ENCODE measurements at regions not wholly inside any gene's neighbourhood (a gene's known extent, or its start where the extent isn't known, plus 50 kb on each side); places are given as distances from the start of the nearest gene placed in this dataset.
A peak's percentile ranks its signal among the peaks of the same experiment; 100 is the strongest.
"Not testable (repeated sequence)": the region's sequence is repeated elsewhere in the genome, so short reads cannot be mapped to it uniquely, and the experiment has no call there.

GRCh38 chr1:221965252-221965651, 223.4 kb upstream of the DUSP10 start:
- no peak overlapping the region for H3K4me3 ChIP-seq
- intact Hi-C loops (cut with DNase I; ENCODE audit: low total_unique reads) (no loop called here), in situ Hi-C loops (cut with MboI; ENCODE audit: low pct_ligation_motif_present in 1 of 4, low pct_unique_long_range_greater_than_20kb in 1 of 4, low sequenced_read_pairs in 3 of 4) (no loop called here)
- DNase-seq = no peak
- H3K27me3 ChIP-seq = no peaks in the 10 kb centered on the region
- H3K27ac ChIP-seq = peak overlapping the region in 1 of 4 donors; percentile 6
- H3K36me3 ChIP-seq = no peaks in the 10 kb centered on the region
- H3K4me1 ChIP-seq = peaks cover 0 to 7% (median 2%) of the 10 kb centered on the region in 4 donors
- H3K9me3 ChIP-seq = no peaks in the 10 kb centered on the region
- 70 to 76% methylated on average over 3 of the region's 3 CpGs for WGBS, 2 donors (ENCODE audit: low coverage in 1 of 2)
- no peak for TF ChIP-seq POLR2AphosphoS5 (IDR thresholded peaks at IDR 0.05)
- TF ChIP-seq EP300 (IDR thresholded peaks at IDR 0.05; ENCODE audit: low read depth) = no peak
- TF ChIP-seq POLR2A (IDR thresholded peaks at IDR 0.05) = no peak
- TF ChIP-seq, protein P1, sequence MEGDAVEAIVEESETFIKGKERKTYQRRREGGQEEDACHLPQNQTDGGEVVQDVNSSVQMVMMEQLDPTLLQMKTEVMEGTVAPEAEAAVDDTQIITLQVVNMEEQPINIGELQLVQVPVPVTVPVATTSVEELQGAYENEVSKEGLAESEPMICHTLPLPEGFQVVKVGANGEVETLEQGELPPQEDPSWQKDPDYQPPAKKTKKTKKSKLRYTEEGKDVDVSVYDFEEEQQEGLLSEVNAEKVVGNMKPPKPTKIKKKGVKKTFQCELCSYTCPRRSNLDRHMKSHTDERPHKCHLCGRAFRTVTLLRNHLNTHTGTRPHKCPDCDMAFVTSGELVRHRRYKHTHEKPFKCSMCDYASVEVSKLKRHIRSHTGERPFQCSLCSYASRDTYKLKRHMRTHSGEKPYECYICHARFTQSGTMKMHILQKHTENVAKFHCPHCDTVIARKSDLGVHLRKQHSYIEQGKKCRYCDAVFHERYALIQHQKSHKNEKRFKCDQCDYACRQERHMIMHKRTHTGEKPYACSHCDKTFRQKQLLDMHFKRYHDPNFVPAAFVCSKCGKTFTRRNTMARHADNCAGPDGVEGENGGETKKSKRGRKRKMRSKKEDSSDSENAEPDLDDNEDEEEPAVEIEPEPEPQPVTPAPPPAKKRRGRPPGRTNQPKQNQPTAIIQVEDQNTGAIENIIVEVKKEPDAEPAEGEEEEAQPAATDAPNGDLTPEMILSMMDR (IDR thresholded peaks at IDR 0.05) = no peak

DNA sequence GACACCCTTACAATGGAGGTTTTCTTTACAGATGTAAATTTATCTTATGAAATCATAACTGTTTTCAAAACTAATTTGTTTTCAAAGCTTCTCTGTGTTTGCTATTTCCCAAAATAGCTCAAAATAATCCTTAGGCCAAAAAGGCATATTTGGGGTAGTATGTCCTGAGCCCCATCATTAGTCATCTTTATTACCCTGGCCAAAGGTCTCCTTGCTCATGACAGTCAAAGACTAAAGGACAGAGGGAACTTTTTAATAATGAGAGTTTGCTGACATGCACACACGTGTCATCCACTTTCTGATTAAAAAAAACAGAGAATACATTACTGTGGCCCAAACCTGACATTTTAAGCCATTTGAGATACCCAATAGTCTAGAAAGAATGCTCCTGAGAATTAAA, 221.9 kb upstream of the DUSP10 start:
- intact Hi-C loops (cut with DNase I; ENCODE audit: low total_unique reads) (no loop called here), in situ Hi-C loops (cut with MboI; ENCODE audit: low pct_ligation_motif_present in 1 of 4, low pct_unique_long_range_greater_than_20kb in 1 of 4, low sequenced_read_pairs in 3 of 4) (no loop called here)
- TF ChIP-seq EP300 (IDR thresholded peaks at IDR 0.05; ENCODE audit: low read depth) (no peak), POLR2A (IDR thresholded peaks at IDR 0.05) (no peak), POLR2AphosphoS5 (IDR thresholded peaks at IDR 0.05) (no peak)
- TF ChIP-seq, protein P1 (IDR thresholded peaks at IDR 0.05) = no peak
- Histone ChIP-seq H3K4me3 (no peak overlapping the region), H3K4me1 (peaks cover 0 to 7% (median 2%) of the 10 kb centered on the region in 4 donors), H3K27me3 (no peaks in the 10 kb centered on the region), H3K9me3 (no peaks in the 10 kb centered on the region), H3K36me3 (no peaks in the 10 kb centered on the region), H3K27ac (no peak overlapping the region)
- DNase-seq = no peak
- WGBS, 2 donors (ENCODE audit: low coverage in 1 of 2) = 71 to 79% methylated on average over 1 of the region's 1 CpG

DNA sequence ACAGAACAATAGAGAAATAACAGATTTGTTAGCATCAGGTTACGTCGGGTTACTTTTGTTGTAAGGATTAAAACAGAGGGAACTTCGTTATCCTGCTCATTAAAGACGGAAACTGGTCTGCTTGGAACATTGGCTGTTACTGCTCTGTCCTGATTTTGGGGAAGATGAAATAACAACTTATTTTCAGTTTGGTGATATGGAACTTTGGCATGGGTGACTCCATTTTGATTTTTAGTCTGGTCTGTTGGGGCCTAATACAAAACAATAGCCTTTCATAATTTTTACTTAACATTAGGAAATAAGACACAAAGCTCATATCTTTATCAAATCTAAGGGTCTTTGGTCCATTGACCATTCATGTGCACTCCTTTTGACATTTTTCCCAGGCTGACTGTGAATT, 220.5 kb upstream of the DUSP10 start:
- no peak for DNase-seq
- Histone ChIP-seq H3K9me3 (no peaks in the 10 kb centered on the region), H3K27me3 (no peaks in the 10 kb centered on the region), H3K4me1 (peaks cover 0 to 7% (median 2%) of the 10 kb centered on the region in 4 donors), H3K27ac (no peak overlapping the region), H3K4me3 (no peak overlapping the region), H3K36me3 (no peaks in the 10 kb centered on the region)
- WGBS, 2 donors (ENCODE audit: low coverage in 1 of 2) = 96 to 100% methylated on average over 2 to 4 of the region's 4 CpGs
- in situ Hi-C loops (cut with MboI; ENCODE audit: low pct_ligation_motif_present in 1 of 4, low pct_unique_long_range_greater_than_20kb in 1 of 4, low sequenced_read_pairs in 3 of 4) = no loop called here
- intact Hi-C loops (cut with DNase I; ENCODE audit: low total_unique reads) = no loop called here
- no peak for TF ChIP-seq POLR2A (IDR thresholded peaks at IDR 0.05)
- TF ChIP-seq EP300 (IDR thresholded peaks at IDR 0.05; ENCODE audit: low read depth) = no peak
- no peak for TF ChIP-seq POLR2AphosphoS5 (IDR thresholded peaks at IDR 0.05)
- TF ChIP-seq, protein P1 (IDR thresholded peaks at IDR 0.05) = no peak

DNA sequence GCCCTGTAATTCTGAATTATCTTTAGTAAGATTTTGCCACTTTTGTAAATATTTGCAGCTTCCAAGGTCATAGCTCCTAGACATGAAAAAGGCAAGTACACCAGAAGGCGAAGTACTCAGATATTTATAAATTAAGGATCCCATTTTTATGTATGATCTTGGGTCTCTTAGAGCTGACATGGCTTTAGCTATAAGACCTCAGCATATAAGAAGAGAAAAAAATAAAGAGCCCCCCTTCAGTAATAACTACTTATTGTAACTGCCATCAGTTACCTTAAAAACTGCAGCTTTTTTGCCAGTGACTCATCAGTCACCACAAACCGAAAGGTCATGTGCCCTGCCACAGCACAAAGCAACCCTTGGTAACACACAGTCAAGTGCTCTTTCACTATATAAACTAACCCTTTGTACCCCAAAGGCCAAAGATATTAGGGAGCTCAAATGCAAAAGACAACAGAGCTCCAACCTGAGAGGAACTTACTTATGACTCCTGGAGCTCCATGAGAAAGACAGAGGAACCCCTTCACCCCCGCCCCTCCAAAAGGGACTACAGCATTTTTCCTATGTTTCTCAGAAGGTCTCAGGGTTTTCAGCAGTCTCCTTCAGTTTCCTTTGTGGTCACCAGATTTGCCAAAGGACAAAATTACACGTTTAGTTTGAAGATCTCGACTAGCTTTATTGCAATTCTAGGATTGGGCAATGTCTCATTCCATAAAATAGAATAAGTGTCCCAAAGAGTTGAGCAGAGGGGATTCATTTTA, 219.8 kb upstream of the DUSP10 start:
- in situ Hi-C loops (cut with MboI; ENCODE audit: low pct_ligation_motif_present in 1 of 4, low pct_unique_long_range_greater_than_20kb in 1 of 4, low sequenced_read_pairs in 3 of 4) = no loop called here
- no peaks in the 10 kb centered on the region for H3K27me3 ChIP-seq
- peaks cover 0 to 7% (median 2%) of the 10 kb centered on the region in 4 donors for H3K4me1 ChIP-seq
- no peak for DNase-seq
- H3K4me3 ChIP-seq = no peak overlapping the region
- H3K36me3 ChIP-seq = no peaks in the 10 kb centered on the region
- no peak overlapping the region for H3K27ac ChIP-seq
- no peaks in the 10 kb centered on the region for H3K9me3 ChIP-seq
- 29 to 56% methylated on average over 3 to 5 of the region's 5 CpGs for WGBS, 2 donors (ENCODE audit: low coverage in 1 of 2)
- intact Hi-C loops (cut with DNase I; ENCODE audit: low total_unique reads) = no loop called here
- TF ChIP-seq POLR2AphosphoS5 (IDR thresholded peaks at IDR 0.05) (no peak), POLR2A (IDR thresholded peaks at IDR 0.05) (no peak), EP300 (IDR thresholded peaks at IDR 0.05; ENCODE audit: low read depth) (no peak)
- TF ChIP-seq, protein P1 (IDR thresholded peaks at IDR 0.05) = no peak

DNA sequence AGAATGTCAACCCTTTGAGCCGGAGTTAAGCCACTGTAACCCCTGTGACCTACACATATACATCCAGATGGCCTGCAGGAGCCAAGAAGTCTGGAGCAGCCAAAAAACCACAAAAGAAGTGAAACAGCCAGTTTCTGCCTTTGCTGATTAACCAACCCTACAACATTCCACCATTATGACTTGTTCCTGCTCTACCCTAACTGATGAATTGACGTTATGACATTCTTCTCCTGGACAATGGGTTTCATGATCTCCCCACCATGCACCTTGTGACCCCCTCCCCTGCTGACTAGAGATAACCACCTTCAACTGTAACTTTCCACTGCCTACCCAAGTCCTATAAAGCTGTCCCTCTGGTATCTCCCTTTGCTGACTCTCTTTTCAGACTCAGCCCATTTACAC, 216.3 kb upstream of the DUSP10 start:
- H3K27ac ChIP-seq; H3K4me3 ChIP-seq; H3K36me3 ChIP-seq; H3K27me3 ChIP-seq; H3K4me1 ChIP-seq; intact Hi-C loops (cut with DNase I; ENCODE audit: low total_unique reads); in situ Hi-C loops (cut with MboI; ENCODE audit: low pct_ligation_motif_present in 1 of 4, low pct_unique_long_range_greater_than_20kb in 1 of 4, low sequenced_read_pairs in 3 of 4); DNase-seq; H3K9me3 ChIP-seq: not testable (repeated sequence)
- WGBS, 2 donors (ENCODE audit: low coverage in 1 of 2) = 63 to 82% methylated on average over 1 to 2 of the region's 2 CpGs

DNA sequence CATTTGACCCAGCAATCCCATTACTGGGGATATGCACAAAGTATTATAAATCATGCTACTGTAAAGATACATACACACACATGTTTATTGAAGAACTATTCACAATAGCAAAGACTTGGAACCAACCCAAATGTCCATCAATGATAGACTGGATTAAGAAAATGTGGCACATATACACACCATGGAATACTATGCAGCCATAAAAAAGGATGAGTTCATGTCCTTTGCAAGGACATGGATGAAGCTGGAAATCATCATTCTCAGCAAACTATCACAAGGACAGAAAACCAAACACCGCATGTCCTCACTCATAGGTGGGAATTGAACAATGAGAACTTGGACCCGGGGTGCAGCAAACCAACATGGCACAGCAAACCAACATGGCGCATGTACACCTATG, 215.5 kb upstream of the DUSP10 start:
- H3K27me3 ChIP-seq; in situ Hi-C loops (cut with MboI; ENCODE audit: low pct_ligation_motif_present in 1 of 4, low pct_unique_long_range_greater_than_20kb in 1 of 4, low sequenced_read_pairs in 3 of 4); H3K4me3 ChIP-seq; H3K27ac ChIP-seq; H3K36me3 ChIP-seq; H3K4me1 ChIP-seq; H3K9me3 ChIP-seq; DNase-seq; intact Hi-C loops (cut with DNase I; ENCODE audit: low total_unique reads): not testable (repeated sequence)
- 99 to 100% methylated on average over 2 to 3 of the region's 3 CpGs for WGBS, 2 donors (ENCODE audit: low coverage in 1 of 2)
